ENCODE measurements at regions not wholly inside any gene's neighbourhood (a gene's known extent, or its start where the extent isn't known, plus 50 kb on each side); places are given as distances from the start of the nearest gene placed in this dataset.
"Not testable (repeated sequence)": the region's sequence is repeated elsewhere in the genome, so short reads cannot be mapped to it uniquely, and the experiment has no call there.

DNA sequence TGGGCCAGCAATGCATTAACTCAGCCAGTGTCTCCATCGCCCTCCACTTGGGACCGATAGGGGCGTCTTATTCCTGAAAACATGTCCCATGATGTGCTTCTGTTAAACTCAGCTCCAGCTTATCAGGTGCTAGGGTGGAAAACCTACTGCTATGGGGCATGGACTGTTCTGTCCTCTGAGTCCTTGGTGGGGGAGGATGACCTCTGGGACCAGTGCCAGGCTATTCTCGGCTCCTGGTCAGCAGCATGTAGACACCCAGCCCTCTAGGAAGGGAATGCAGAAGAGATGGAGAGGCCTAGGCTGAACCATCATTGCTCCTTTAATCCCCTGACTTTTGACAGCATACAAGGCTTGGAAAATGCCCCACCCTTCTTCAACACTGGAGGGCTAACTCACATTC lies 486.2 kb downstream of the MED13L start:
- Mint-ChIP-seq H3K4me3 (no peak overlapping the region), H3K27me3 (peaks cover 8 to 20% (median 11%) of the 10 kb centered on the region in 3 donors), H3K27ac (no peak overlapping the region), H3K36me3 (no peaks in the 10 kb centered on the region), H3K4me1 (no peaks in the 10 kb centered on the region), H3K9me3 (peaks cover 0 to 7% (median 4%) of the 10 kb centered on the region in 7 donors)
- no peak for ATAC-seq (ENCODE audit: low read depth in 2 of 2)
- DNase-seq, result no peak

DNA sequence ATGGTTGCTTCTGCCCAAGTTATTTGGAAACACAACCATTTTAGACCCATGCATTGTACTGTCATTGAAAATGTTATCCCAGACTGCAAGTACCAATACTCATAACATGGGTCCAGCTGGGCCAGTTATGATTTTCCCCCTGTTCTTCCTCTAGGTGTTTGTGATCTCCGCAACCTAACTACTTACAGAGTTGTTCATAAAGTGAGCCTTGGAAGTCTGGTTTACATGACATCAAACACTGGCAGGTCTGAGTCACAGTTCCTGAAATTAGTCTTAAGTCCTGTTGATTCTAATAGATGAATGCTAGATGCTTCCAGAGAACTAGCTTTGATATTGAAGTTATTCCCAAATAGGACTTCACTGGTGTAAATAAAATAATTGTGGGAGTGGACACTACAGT lies 487.0 kb downstream of the MED13L start:
- Mint-ChIP-seq H3K36me3 (no peaks in the 10 kb centered on the region), H3K4me1 (no peaks in the 10 kb centered on the region), H3K4me3 (no peak overlapping the region), H3K27ac (no peak overlapping the region), H3K9me3 (peaks cover 0 to 7% (median 5%) of the 10 kb centered on the region in 7 donors), H3K27me3 (peaks cover 5 to 16% (median 6%) of the 10 kb centered on the region in 3 donors)
- ATAC-seq (ENCODE audit: low read depth in 2 of 2) (no peak), DNase-seq (no peak)

DNA sequence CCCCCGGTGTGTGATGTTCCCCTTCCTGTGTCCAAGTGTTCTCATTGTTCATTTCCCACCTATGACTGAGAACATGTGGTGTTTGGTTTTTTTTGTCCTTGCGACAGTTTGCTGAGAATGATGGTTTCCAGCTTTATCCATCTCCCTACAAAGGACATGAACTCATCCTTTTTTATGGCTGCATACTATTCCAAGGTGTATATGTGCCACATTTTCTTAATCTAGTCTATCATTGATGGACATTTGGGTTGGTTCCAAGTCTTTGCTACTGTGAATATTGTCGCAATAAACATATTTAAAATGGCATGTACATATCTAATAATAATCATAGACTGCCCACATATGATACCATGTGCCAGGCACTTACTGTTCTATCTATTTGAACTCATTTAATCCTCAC lies 491.0 kb downstream of the MED13L start:
- ATAC-seq (ENCODE audit: low read depth in 2 of 2); H3K4me1 Mint-ChIP-seq; H3K27ac Mint-ChIP-seq; H3K27me3 Mint-ChIP-seq; H3K4me3 Mint-ChIP-seq; H3K36me3 Mint-ChIP-seq; DNase-seq; H3K9me3 Mint-ChIP-seq: not testable (repeated sequence)

DNA sequence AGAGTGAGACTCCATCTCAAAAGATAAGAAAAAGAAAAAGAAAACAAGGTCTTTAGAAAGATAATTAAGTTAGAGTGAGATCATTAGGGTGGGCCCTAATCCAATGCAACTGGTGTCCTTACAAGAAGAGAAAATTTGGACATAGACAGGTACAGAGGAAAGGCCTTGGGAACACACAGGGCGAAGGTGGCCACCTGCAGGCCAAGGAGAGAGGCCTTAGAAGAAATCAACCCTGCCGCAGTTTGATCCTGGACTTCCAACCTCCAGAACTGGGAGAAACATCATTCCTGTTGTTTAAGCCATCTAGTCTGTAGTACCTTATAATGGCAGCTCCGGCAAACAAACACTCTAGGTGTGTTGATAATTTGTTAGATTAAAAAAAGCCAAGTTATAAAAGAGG lies 491.9 kb downstream of the MED13L start:
- DNase-seq (no peak), ATAC-seq (ENCODE audit: low read depth in 2 of 2) (no peak)
- Mint-ChIP-seq H3K4me3 (no peak overlapping the region), H3K36me3 (no peaks in the 10 kb centered on the region), H3K27ac (no peak overlapping the region), H3K9me3 (peaks cover 0 to 8% (median 5%) of the 10 kb centered on the region in 7 donors), H3K4me1 (no peaks in the 10 kb centered on the region), H3K27me3 (peaks cover 0 to 7% (median under 1%) of the 10 kb centered on the region in 3 donors)

DNA sequence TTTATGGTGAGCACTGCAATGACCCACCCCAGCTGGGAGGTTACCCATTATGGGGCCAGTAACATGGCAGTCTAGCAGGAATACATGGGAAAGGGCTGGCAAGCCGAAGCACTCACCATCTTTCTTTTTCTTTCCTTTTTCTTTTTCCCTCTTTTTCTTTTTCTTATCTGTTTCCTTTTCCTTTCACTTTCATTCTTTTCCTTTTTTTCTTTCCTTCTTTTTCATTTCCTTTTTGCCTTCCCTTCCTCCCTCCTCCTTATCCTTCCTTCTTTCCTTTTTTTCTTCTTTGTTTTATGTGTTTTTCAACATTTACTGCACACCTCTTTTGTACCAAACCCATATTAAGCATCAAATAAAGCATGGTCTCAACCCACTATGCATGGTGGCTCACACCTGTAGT lies 501.1 kb downstream of the MED13L start:
- H3K36me3 Mint-ChIP-seq, result no peaks in the 10 kb centered on the region
- H3K27ac Mint-ChIP-seq, result no peak overlapping the region
- peaks cover 0 to 7% (median 4%) of the 10 kb centered on the region in 7 donors for H3K9me3 Mint-ChIP-seq
- no peaks in the 10 kb centered on the region for H3K4me1 Mint-ChIP-seq
- H3K4me3 Mint-ChIP-seq, result no peak overlapping the region
- peaks cover 0 to 9% (median 0%) of the 10 kb centered on the region in 3 donors for H3K27me3 Mint-ChIP-seq
- DNase-seq, result no peak
- ATAC-seq (ENCODE audit: low read depth in 2 of 2), result no peak

DNA sequence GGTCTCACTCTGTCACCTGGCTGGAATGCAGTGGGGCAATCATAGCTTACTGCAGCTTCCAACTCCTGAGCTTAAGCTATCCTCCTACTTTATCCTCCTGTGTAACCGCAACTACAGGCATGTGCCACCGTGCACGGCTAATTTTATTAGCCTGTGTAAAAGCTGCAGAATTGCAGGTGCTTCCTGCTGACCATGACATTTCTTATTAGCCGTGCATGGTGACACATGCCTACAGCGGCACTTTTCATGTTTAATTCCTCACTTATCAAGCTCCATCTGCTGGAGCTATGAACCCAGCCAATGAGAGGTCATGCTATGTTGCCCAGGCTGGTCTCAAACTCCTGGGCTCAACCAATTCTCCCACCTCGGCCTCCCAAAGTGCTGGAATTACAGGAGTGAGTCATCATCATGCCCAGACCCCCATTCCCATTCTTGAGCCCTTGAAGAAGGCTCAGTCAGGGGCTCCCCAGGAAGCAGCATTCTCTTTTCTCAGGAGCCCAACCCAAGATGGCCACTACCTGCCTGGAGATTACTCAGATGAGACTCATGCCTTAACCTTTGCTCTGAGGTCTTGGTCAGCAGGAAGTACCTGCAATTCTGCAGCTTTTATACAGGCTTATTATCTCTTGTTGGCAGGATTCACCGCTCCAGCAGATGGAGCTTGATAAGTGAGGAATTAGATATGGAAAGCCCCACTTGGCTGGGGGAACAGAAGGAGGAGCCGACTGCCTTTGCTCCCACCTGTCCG lies 503.2 kb downstream of the MED13L start:
- Mint-ChIP-seq H3K27me3 (peaks cover 0 to 6% (median 0%) of the 10 kb centered on the region in 3 donors), H3K36me3 (no peaks in the 10 kb centered on the region), H3K27ac (no peak overlapping the region), H3K4me3 (no peak overlapping the region), H3K9me3 (peaks cover 0 to 7% (median 4%) of the 10 kb centered on the region in 7 donors), H3K4me1 (no peaks in the 10 kb centered on the region)
- DNase-seq (no peak), ATAC-seq (ENCODE audit: low read depth in 2 of 2) (no peak)

DNA sequence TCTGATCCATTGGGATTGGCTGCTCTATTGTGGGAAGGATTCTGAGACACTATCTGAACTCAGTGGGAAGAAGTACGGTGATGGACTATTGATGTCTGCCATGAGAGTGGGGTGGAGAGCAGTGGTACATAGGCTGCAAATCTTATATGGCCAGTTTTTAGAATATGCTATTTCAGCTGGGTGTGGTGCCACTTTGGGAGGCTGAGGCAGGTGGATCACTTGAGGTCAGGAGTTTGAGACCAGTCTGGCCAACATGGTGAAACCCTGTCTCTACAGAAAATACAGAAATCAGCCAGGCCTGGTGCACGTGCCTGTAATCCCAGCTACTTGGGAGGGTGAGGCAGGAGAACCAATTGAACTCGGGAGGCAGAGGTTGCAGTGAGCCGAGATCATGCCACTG lies 505.9 kb downstream of the MED13L start:
- Mint-ChIP-seq H3K9me3 (peaks cover 0 to 10% (median 5%) of the 10 kb centered on the region in 7 donors), H3K27ac (no peak overlapping the region), H3K4me3 (no peak overlapping the region), H3K4me1 (no peaks in the 10 kb centered on the region), H3K27me3 (peaks cover 0 to 4% (median 2%) of the 10 kb centered on the region in 3 donors), H3K36me3 (no peaks in the 10 kb centered on the region)
- no peak for DNase-seq
- no peak for ATAC-seq (ENCODE audit: low read depth in 2 of 2)

DNA sequence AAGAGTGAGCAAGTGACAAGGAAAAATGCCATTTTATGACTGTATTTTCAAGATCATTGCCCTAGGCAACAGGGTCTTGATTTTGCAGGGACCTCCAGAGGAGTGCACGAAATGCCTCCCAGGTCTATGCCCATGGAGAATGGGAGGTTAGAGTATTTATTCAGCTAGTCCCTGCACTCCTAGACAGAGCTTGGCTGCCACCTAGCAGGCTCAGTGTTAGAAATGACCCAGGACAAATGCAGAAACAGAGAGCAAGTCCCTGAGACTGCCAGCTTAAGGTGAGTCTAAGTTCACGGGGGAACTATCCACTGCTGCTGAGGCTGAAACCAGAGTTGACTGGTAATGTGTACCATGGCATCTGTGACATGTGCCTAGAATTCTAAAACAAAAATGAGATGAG lies 506.4 kb downstream of the MED13L start:
- H3K4me3 Mint-ChIP-seq, result no peak overlapping the region
- peaks cover 0 to 8% (median 4%) of the 10 kb centered on the region in 3 donors for H3K27me3 Mint-ChIP-seq
- ATAC-seq (ENCODE audit: low read depth in 2 of 2) (no peak), DNase-seq (no peak)
- H3K4me1 Mint-ChIP-seq, result no peaks in the 10 kb centered on the region
- peaks cover 0 to 10% (median 5%) of the 10 kb centered on the region in 7 donors for H3K9me3 Mint-ChIP-seq
- no peaks in the 10 kb centered on the region for H3K36me3 Mint-ChIP-seq
- no peak overlapping the region for H3K27ac Mint-ChIP-seq

DNA sequence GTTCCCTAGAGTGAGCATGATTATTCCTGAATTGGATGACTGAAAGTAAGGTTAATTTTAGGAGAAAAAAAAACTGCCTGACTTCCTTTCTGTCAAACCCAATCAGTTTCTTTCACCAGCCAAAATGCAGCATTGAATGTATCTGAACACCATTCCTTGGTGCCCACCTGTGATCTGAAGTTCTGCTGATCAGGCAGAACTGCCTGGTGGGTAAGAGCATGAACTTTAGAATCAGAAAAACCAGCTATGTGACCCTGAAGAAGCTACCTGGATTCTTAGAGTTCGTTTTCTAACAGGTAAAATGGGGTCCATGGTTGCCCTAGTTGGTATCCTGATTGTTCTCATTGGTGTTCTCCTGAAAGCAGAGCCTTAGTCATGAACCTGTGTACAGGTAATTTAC lies 506.9 kb downstream of the MED13L start:
- Mint-ChIP-seq H3K27me3 (peaks cover 0 to 9% (median 4%) of the 10 kb centered on the region in 3 donors), H3K4me1 (no peaks in the 10 kb centered on the region), H3K27ac (no peak overlapping the region), H3K4me3 (no peak overlapping the region), H3K9me3 (peaks cover 0 to 10% (median 5%) of the 10 kb centered on the region in 7 donors), H3K36me3 (no peaks in the 10 kb centered on the region)
- no peak for ATAC-seq (ENCODE audit: low read depth in 2 of 2)
- no peak for DNase-seq

DNA sequence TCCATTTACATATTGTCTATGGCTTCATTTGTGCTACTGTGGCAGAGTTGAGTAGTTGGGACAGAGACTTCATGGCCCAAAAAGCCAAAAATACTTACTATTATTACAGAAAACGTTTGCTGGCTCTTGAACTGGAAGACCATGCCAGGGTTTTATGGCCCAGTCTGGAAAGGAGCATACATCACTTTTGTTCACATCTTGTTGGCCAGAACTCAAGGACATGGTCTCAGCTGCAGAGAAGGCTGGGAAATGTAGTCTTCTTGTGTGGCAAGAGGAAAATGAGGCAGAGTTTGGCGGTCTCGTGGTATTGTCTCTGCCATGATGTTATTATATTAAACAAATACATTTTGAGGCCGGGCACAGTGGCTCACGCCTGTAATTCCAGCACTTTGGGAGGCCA lies 509.6 kb downstream of the MED13L start:
- no peak overlapping the region for H3K27ac Mint-ChIP-seq
- no peak overlapping the region for H3K4me3 Mint-ChIP-seq
- H3K9me3 Mint-ChIP-seq, result peaks cover 0 to 8% (median 5%) of the 10 kb centered on the region in 7 donors

DNA sequence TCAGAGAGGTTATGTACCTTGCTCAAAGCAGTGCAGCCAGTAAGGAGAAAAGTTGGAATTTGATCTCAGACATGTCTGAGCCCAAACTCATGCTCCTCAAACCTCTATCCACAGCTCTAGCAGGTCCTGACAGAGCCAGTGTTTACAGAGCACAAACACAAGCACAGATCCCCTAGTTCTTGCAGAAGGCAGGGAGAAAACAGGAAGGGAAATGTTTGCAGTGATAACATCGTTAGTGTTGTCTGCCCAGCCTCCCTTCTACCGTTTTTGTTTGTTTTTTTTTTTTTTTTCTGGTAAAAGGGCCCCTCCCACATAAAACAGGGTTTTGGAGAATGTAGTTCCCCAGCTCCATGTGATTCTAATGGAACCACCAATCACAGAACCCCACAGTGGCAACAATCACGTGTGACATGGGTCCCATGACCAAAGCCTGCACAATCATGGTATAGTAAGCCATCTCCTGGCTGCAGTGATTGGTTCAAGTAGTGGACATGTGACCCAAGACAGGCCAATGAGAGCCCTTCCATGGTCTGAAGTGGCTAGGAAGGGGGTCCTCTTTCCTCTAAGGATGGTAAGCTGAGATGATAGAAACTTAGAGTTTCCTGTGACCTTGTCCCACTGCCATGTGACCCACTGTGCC lies 513.4 kb downstream of the MED13L start:
- DNase-seq, result no peak
- no peak for ATAC-seq (ENCODE audit: low read depth in 2 of 2)
- H3K4me1 Mint-ChIP-seq, result no peaks in the 10 kb centered on the region
- no peaks in the 10 kb centered on the region for H3K36me3 Mint-ChIP-seq
- peaks cover 0 to 6% (median 4%) of the 10 kb centered on the region in 7 donors for H3K9me3 Mint-ChIP-seq
- H3K27ac Mint-ChIP-seq, result no peak overlapping the region
- H3K4me3 Mint-ChIP-seq, result no peak overlapping the region
- peaks cover 15 to 28% (median 23%) of the 10 kb centered on the region in 3 donors for H3K27me3 Mint-ChIP-seq

More for the DNA sequence above, 509.6 kb downstream of the MED13L start:
- peaks cover 2 to 14% (median 11%) of the 10 kb centered on the region in 3 donors for H3K27me3 Mint-ChIP-seq
- DNase-seq (no peak), ATAC-seq (ENCODE audit: low read depth in 2 of 2) (no peak)
- no peaks in the 10 kb centered on the region for H3K4me1 Mint-ChIP-seq
- no peaks in the 10 kb centered on the region for H3K36me3 Mint-ChIP-seq

DNA sequence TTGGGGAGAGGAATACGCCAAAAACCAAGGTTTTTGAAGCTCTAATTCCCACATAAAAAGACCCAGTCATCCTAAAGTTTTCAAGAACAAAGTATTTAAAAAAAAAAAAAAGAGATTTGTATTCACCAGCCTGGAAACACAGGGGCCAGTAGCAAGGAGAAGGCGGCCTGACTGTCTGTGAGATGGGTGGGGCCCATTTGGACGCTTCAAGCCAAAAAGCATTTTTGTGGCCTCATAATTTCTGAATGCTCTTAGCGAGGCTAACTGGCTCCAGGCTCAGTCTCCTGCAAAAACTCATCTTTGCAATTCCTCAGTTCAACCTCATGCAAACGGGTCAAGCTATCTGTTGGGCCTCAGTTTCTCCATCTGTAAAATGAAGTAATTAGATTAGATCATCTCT lies 514.1 kb downstream of the MED13L start:
- H3K27ac Mint-ChIP-seq, result no peak overlapping the region
- peaks cover 15 to 28% (median 23%) of the 10 kb centered on the region in 3 donors for H3K27me3 Mint-ChIP-seq
- ATAC-seq (ENCODE audit: low read depth in 2 of 2) (no peak), DNase-seq (no peak)
- no peaks in the 10 kb centered on the region for H3K36me3 Mint-ChIP-seq
- H3K4me1 Mint-ChIP-seq, result no peaks in the 10 kb centered on the region
- H3K9me3 Mint-ChIP-seq, result peaks cover 0 to 6% (median 4%) of the 10 kb centered on the region in 7 donors
- no peak overlapping the region for H3K4me3 Mint-ChIP-seq

DNA sequence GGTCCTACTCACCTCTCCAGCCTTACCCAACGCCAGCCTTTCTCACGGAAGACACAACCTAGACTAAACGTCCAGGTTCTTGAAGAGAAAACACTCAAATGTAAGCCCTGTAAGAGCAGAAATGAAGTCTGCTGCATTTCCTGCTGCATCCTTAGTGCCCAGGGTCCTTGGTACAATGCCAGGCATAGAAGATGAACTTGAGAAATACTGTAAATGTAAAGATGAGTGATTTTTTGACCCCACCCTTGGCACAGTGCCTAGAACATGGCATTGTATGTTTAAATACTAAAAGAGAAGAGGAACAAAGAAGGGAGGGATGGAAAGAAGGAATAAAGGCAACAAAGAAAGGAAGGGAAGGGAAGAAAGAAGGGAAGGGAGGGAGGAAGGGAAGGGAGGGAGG lies 514.6 kb downstream of the MED13L start:
- DNase-seq, result no peak
- Mint-ChIP-seq H3K27ac (no peak overlapping the region), H3K27me3 (peaks cover 16 to 28% (median 23%) of the 10 kb centered on the region in 3 donors), H3K9me3 (peaks cover 0 to 6% (median 4%) of the 10 kb centered on the region in 7 donors), H3K4me1 (no peaks in the 10 kb centered on the region), H3K4me3 (no peak overlapping the region), H3K36me3 (no peaks in the 10 kb centered on the region)
- no peak for ATAC-seq (ENCODE audit: low read depth in 2 of 2)

DNA sequence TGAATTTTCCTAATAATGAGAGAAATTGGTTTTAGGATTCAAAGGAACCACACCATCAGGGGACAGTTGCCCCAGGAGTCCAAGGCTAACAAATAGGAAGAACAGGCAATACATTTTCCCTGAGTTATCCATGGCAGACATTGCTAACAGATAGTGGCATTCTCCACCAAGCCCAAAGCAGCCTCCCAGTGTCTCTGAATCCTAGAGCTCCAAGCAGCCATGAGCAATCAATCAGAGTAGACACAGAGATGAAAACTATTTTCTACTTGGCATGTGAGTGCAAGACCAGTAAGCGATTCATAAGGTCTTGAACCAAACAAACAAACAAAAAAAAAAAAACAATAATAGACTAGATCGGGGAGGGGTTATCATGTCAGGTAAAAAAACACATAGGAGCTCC lies 515.7 kb downstream of the MED13L start:
- Mint-ChIP-seq H3K4me1 (no peaks in the 10 kb centered on the region), H3K27ac (no peak overlapping the region), H3K4me3 (no peak overlapping the region), H3K9me3 (peaks cover 0 to 5% (median 2%) of the 10 kb centered on the region in 7 donors), H3K36me3 (no peaks in the 10 kb centered on the region), H3K27me3 (peaks cover 21 to 28% (median 23%) of the 10 kb centered on the region in 3 donors)
- DNase-seq (no peak), ATAC-seq (ENCODE audit: low read depth in 2 of 2) (no peak)

All from naive B cell (primary cell).